Right atrium auricular region (tissue), 2 donors: ENCODE measurements at regions not wholly inside any gene's neighbourhood (a gene's known extent, or its start where the extent isn't known, plus 50 kb on each side); places are given as distances from the start of the nearest gene placed in this dataset.

Source experiments
- DNase-seq: peaks from one replicate; pipeline ENCODE4 v3.0.0-alpha.2; 2019; ENCODE audit warnings: low spot score
- H3K27ac ChIP-seq, 2 donors: fragments of 200-600 bp; sonication (generic); 1 replicate in 1 of 2; 2 replicates in 1 of 2; pipeline ENCODE4 v1.5.1; 2016 to 2019
- H3K27me3 ChIP-seq, 2 donors: fragments of 200-600 bp; sonication (generic); one replicate each; pipeline versions ENCODE4 v1.5.1 to v1.6.0; 2017 to 2019
- H3K36me3 ChIP-seq: fragments of 200-600 bp; sonication (generic); one replicate; pipeline ENCODE4 v1.5.1; 2016
- H3K4me1 ChIP-seq, 2 donors: fragments of 200-600 bp; sonication (generic); one replicate each; pipeline versions ENCODE4 v1.5.1 to v1.6.0; 2017 to 2019
- H3K4me3 ChIP-seq, 2 donors: fragments of 200-600 bp; sonication (generic); 1 replicate in 1 of 2; 2 replicates in 1 of 2; pipeline ENCODE4 v1.5.1; 2017 to 2019; ENCODE audit warnings: mild to moderate bottlenecking in 1 of 2, moderate library complexity in 1 of 2
- H3K9me3 ChIP-seq, 2 donors: fragments of 200-600 bp; sonication (generic); one replicate each; pipeline ENCODE4 v1.5.1; 2019
- TF ChIP-seq, protein P1 (sequence below), 2 donors: fragments of 200-600 bp; sonication (generic); IDR thresholded peaks; one replicate each; pipeline ENCODE4 v1.5.1; 2019; ENCODE audit warnings: antibody characterized with exemption in 2 of 2

DNA sequence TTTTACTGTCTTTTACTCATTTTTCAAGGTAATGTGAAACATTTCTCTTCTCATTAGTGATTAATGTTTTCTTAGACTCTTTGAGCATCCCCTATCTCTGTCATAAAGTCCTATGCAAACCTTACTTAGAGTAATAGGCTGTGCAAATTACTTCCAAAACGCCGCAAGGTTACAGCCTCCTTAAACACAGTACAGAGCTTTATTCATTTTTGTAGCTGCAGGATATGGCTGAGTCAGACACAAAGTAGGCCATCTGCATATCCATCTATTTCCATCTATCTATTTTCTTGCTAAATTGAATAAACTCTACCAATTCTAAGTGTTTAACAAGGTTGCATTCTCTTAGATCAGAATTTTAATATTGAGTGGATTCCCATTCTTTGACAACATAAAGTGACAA, 335.6 kb upstream of the SLC16A7 start:
- TF ChIP-seq, protein P1, sequence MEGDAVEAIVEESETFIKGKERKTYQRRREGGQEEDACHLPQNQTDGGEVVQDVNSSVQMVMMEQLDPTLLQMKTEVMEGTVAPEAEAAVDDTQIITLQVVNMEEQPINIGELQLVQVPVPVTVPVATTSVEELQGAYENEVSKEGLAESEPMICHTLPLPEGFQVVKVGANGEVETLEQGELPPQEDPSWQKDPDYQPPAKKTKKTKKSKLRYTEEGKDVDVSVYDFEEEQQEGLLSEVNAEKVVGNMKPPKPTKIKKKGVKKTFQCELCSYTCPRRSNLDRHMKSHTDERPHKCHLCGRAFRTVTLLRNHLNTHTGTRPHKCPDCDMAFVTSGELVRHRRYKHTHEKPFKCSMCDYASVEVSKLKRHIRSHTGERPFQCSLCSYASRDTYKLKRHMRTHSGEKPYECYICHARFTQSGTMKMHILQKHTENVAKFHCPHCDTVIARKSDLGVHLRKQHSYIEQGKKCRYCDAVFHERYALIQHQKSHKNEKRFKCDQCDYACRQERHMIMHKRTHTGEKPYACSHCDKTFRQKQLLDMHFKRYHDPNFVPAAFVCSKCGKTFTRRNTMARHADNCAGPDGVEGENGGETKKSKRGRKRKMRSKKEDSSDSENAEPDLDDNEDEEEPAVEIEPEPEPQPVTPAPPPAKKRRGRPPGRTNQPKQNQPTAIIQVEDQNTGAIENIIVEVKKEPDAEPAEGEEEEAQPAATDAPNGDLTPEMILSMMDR (IDR thresholded peaks at IDR 0.05) = no peak
- DNase-seq = no peak
- Histone ChIP-seq H3K4me3 (no peak overlapping the region), H3K27me3 (no peaks in the 10 kb centered on the region), H3K27ac (no peak overlapping the region), H3K4me1 (no peaks in the 10 kb centered on the region), H3K36me3 (no peaks in the 10 kb centered on the region), H3K9me3 (peaks cover 0 to 5% of the 10 kb centered on the region in 2 donors)

DNA sequence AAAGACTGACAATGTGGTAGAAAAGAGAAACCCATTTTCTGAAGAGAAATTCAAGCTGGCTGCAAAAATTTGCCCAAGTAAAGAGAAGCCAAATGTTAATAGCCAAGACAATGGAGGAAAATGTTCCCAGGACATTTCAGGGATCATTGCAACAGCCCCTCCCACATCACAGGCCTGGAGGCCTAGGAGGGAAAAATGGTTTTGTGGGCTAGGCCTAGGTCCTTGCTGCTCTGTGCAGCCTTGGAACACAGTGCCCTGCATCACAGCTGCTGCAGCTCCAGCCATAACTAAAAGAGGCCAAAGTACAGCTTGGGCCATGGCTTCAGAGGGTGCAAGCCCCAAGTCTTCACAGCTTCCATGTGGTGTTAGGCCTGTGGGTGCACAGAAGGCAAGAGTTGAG, 332.4 kb upstream of the LRIG3 start:
- Histone ChIP-seq H3K27me3 (no peaks in the 10 kb centered on the region), H3K36me3 (no peaks in the 10 kb centered on the region), H3K4me3 (no peak overlapping the region), H3K9me3 (peaks cover 0 to 22% of the 10 kb centered on the region in 2 donors), H3K27ac (no peak overlapping the region), H3K4me1 (no peaks in the 10 kb centered on the region)
- TF ChIP-seq, protein P1 (IDR thresholded peaks at IDR 0.05) = no peak
- no peak for DNase-seq

DNA sequence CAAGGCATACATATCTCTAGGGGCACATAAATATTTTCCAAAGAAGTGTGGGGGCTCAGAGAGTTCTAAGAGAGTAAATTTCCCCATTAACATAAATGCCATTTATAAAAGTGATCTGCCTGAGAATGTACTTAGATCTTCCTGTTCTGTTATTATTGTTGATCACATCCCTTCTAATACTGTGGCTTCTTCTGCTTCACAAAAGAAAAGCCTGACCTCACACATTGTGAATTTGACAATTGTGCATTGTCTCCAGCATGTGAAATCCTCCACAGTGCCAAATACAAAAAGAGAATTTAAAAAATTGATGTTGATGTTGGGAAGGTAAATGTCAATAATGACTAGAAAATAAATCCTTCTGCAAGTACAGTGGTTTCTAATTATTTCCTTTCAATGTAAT, 330.5 kb upstream of the LRIG3 start:
- Histone ChIP-seq H3K36me3 (no peaks in the 10 kb centered on the region), H3K4me3 (no peak overlapping the region), H3K27me3 (no peaks in the 10 kb centered on the region), H3K4me1 (no peaks in the 10 kb centered on the region), H3K9me3 (peaks cover 0 to 17% of the 10 kb centered on the region in 2 donors), H3K27ac (no peak overlapping the region)
- TF ChIP-seq, protein P1 (IDR thresholded peaks at IDR 0.05) = no peak
- DNase-seq = no peak

DNA sequence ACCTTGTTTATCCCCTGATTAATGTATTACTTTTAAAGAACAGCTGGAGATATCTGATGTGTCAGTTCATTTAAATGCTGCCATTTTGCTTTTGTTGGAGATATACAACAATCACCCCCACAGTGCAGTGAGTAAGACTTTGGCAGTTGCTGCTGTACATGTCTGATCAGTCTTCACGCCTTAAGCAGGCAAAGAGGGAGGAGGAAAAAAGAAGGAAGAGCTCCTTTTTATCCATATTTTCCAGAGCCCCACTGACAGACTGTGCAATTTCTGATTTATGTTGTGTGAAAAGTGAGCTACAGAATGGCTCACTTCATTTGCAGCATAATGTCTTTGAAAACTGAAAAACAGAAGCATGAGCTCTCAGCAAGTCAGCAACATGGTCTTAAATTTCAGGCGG, 319.7 kb upstream of the LRIG3 start:
- H3K27me3 ChIP-seq = no peaks in the 10 kb centered on the region
- no peak for DNase-seq
- H3K36me3 ChIP-seq = no peaks in the 10 kb centered on the region
- TF ChIP-seq, protein P1 (IDR thresholded peaks at IDR 0.05) = no peak
- H3K4me1 ChIP-seq = no peaks in the 10 kb centered on the region
- H3K27ac ChIP-seq = no peak overlapping the region
- H3K9me3 ChIP-seq = no peaks in the 10 kb centered on the region
- no peak overlapping the region for H3K4me3 ChIP-seq

DNA sequence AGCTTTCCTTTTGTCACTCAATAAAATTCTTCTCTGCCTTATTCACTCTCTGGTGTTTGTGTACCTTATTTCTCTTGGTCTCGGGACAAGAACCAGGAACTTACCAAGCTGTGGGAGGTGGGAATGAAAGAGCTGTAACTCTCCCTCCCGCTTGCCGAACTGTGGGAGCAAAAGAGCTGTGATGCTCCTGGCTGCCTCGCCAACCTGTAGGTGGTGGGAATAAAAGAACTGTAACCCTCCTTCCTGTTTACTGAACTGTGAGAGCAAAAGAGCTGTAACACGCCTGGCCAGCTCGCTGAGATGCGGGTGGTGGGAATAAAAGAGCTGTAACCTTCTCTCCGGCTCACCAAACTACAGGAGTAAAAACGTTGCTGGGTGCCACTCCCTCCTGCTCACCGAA, 314.1 kb upstream of the LRIG3 start:
- Histone ChIP-seq H3K36me3 (no peaks in the 10 kb centered on the region), H3K27ac (no peak overlapping the region), H3K27me3 (no peaks in the 10 kb centered on the region), H3K9me3 (no peaks in the 10 kb centered on the region), H3K4me1 (no peaks in the 10 kb centered on the region), H3K4me3 (no peak overlapping the region)
- TF ChIP-seq, protein P1 (IDR thresholded peaks at IDR 0.05) = no peak
- no peak for DNase-seq

DNA sequence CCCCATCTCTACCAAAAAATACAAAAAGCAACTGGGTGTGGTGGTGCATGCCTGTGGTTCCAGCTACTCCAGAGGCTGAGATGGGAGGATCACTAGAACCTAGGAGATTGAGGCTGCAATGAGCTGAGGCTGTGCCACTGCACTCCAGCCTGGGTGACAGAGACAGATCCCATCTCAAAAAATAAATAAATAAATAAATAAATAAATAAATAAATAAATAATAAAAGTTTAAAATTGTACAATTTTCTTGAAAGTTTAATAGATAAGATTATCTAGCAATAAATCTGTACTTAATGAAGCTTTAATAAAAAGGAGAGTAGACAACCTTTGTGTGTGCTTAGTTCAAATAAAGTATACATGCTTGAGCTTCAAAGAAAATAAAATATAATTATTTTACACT, 310.0 kb upstream of the LRIG3 start:
- H3K27ac ChIP-seq = no peak overlapping the region
- H3K27me3 ChIP-seq = no peaks in the 10 kb centered on the region
- no peaks in the 10 kb centered on the region for H3K36me3 ChIP-seq
- H3K4me3 ChIP-seq = no peak overlapping the region
- no peaks in the 10 kb centered on the region for H3K9me3 ChIP-seq
- no peaks in the 10 kb centered on the region for H3K4me1 ChIP-seq
- TF ChIP-seq, protein P1 (IDR thresholded peaks at IDR 0.05) = no peak
- DNase-seq = no peak
